Iris pigment epithelial cell (primary cell): ENCODE measurements at regions not wholly inside any gene's neighbourhood (a gene's known extent, or its start where the extent isn't known, plus 50 kb on each side); places are given as distances from the start of the nearest gene placed in this dataset.
"Not testable (repeated sequence)": the region's sequence is repeated elsewhere in the genome, so short reads cannot be mapped to it uniquely, and the experiment has no call there.

Source experiments
- DNase-seq: peaks from one replicate; pipeline ENCODE4 v3.0.0-alpha.2; 2011; ENCODE audit warnings: low read depth

- DNase-seq: not testable (repeated sequence)
Observed at GRCh38 chr5:37909610-37910266, 69.9 kb upstream of the GDNF start.

GRCh38 chr5:37906416-37906815 lies 66.6 kb upstream of the GDNF start:
- no peak for DNase-seq

GRCh38 chr5:37905230-37905629 lies 65.4 kb upstream of the GDNF start:
- DNase-seq: no peak

- DNase-seq: no peak
Observed at GRCh38 chr5:37902323-37902722, 62.5 kb upstream of the GDNF start.

GRCh38 chr5:37900692-37901091 lies 60.9 kb upstream of the GDNF start:
- DNase-seq: peak; percentile 22

- DNase-seq: no peak
Observed at GRCh38 chr5:37899037-37899436, 59.2 kb upstream of the GDNF start.

- DNase-seq: no peak
Observed at GRCh38 chr5:37896159-37896558, 56.3 kb upstream of the GDNF start.

GRCh38 chr5:37893434-37894134 lies 53.7 kb upstream of the GDNF start:
- DNase-seq: no peak

GRCh38 chr5:37892586-37892985 lies 52.7 kb upstream of the GDNF start:
- no peak for DNase-seq

- no peak for DNase-seq
Observed at GRCh38 chr5:37891832-37892231, 52.0 kb upstream of the GDNF start.

GRCh38 chr5:37889612-37890317 lies 49.9 kb upstream of the GDNF start:
- peak; percentile 68 for DNase-seq
